Left ventricle myocardium inferior (tissue), 1 donor: ENCODE measurements at regions not wholly inside any gene's neighbourhood (a gene's known extent, or its start where the extent isn't known, plus 50 kb on each side); places are given as distances from the start of the nearest gene placed in this dataset.
"Not testable (repeated sequence)": the region's sequence is repeated elsewhere in the genome, so short reads cannot be mapped to it uniquely, and the experiment has no call there.

ENCODE experiments used
- DNase-seq: peaks from one replicate; pipeline ENCODE4 v3.0.0-alpha.2; 2020
- H3K27ac ChIP-seq: fragments of 200-600 bp; replicated peaks from 2 replicates; pipeline ENCODE4 v1.8.0; 2021
- H3K27me3 ChIP-seq: fragments of 200-600 bp; 2 replicates; pipeline ENCODE4 v1.8.0; 2021; ENCODE audit warnings: low read depth
- H3K36me3 ChIP-seq: fragments of 200-600 bp; 2 replicates; pipeline ENCODE4 v1.8.0; 2021
- H3K4me1 ChIP-seq: fragments of 200-600 bp; 2 replicates; pipeline ENCODE4 v1.8.0; 2021
- H3K4me3 ChIP-seq: fragments of 200-600 bp; 2 replicates; pipeline ENCODE4 v1.8.0; 2021; ENCODE audit warnings: mild to moderate bottlenecking, moderate library complexity
- H3K9me3 ChIP-seq: fragments of 200-600 bp; replicated peaks from 2 replicates; pipeline ENCODE4 v1.8.0; 2021
- CTCF ChIP-seq: fragments of 200-600 bp; IDR thresholded peaks from 2 replicates; pipeline ENCODE4 v1.8.0; 2021; ENCODE audit warnings: antibody characterized with exemption, mild to moderate bottlenecking, borderline replicate concordance
- intact Hi-C: fragments of 100-400 bp; cut with micrococcal nuclease; formaldehyde crosslinking; loops from one replicate; pipeline ENCODE4 v1.11.0; 2022
- donor health status: DM: no; HTN: yes; CAD: no; lungs with severe emphysema.

GRCh38 chr6:11471261-11471660, 66.3 kb upstream of the TMEM170B start:
- DNase-seq: no peak
- Histone ChIP-seq H3K36me3 (no peaks in the 10 kb centered on the region), H3K9me3 (no peaks in the 10 kb centered on the region), H3K4me1 (peaks cover 19% of the 10 kb centered on the region), H3K4me3 (no peak overlapping the region), H3K27me3 (no peaks in the 10 kb centered on the region), H3K27ac (no peak overlapping the region)
- no peak for TF ChIP-seq CTCF
- intact Hi-C loops: no loop called here

- no peak for TF ChIP-seq CTCF
- Histone ChIP-seq H3K27ac (no peak overlapping the region), H3K4me3 (no peak overlapping the region), H3K36me3 (no peaks in the 10 kb centered on the region), H3K4me1 (peaks cover 13% of the 10 kb centered on the region), H3K27me3 (no peaks in the 10 kb centered on the region), H3K9me3 (no peaks in the 10 kb centered on the region)
- intact Hi-C loops: no loop called here
- no peak for DNase-seq
Measured at GRCh38 chr6:11469684-11470083, 67.9 kb upstream of the TMEM170B start.

- DNase-seq, H3K27ac ChIP-seq, H3K4me1 ChIP-seq, H3K36me3 ChIP-seq, intact Hi-C loops, H3K27me3 ChIP-seq, H3K4me3 ChIP-seq, H3K9me3 ChIP-seq: not testable (repeated sequence)
Measured at GRCh38 chr6:11468271-11468670, 69.3 kb upstream of the TMEM170B start.

GRCh38 chr6:11467364-11467763, 70.2 kb upstream of the TMEM170B start:
- Histone ChIP-seq H3K36me3 (no peaks in the 10 kb centered on the region), H3K27me3 (no peaks in the 10 kb centered on the region), H3K4me3 (no peak overlapping the region), H3K9me3 (no peaks in the 10 kb centered on the region), H3K4me1 (no peaks in the 10 kb centered on the region), H3K27ac (no peak overlapping the region)
- TF ChIP-seq CTCF: no peak
- DNase-seq: no peak
- intact Hi-C loops: no loop called here

GRCh38 chr6:11463398-11463780, 74.2 kb upstream of the TMEM170B start:
- Histone ChIP-seq H3K36me3 (no peaks in the 10 kb centered on the region), H3K27me3 (no peaks in the 10 kb centered on the region), H3K4me3 (no peak overlapping the region), H3K27ac (no peak overlapping the region), H3K4me1 (peaks cover 15% of the 10 kb centered on the region), H3K9me3 (no peaks in the 10 kb centered on the region)
- no peak for TF ChIP-seq CTCF
- intact Hi-C loops: no loop called here
- DNase-seq: no peak

- Histone ChIP-seq H3K36me3 (no peaks in the 10 kb centered on the region), H3K27me3 (no peaks in the 10 kb centered on the region), H3K4me3 (no peak overlapping the region), H3K9me3 (no peaks in the 10 kb centered on the region), H3K4me1 (peaks cover 15% of the 10 kb centered on the region), H3K27ac (no peak overlapping the region)
- DNase-seq: no peak
- intact Hi-C loops: no loop called here
- no peak for TF ChIP-seq CTCF
Measured at GRCh38 chr6:11462742-11463397, 74.7 kb upstream of the TMEM170B start.
